Neural progenitor cell (in vitro differentiated cells): ENCODE measurements at regions not wholly inside any gene's neighbourhood (a gene's known extent, or its start where the extent isn't known, plus 50 kb on each side); places are given as distances from the start of the nearest gene placed in this dataset.

ENCODE experiments used
- DNase-seq: peaks from one replicate; pipeline ENCODE4 v3.0.0-alpha.2; 2016; ENCODE audit warnings: low spot score
- H2AFZ ChIP-seq: fragments of 200-600 bp; sonication (generic); replicated peaks from 2 replicates; pipeline ENCODE4 v1.6.1; 2016; ENCODE audit warnings: antibody characterized with exemption
- H3F3A ChIP-seq: fragments of 200-600 bp; sonication (generic); 2 replicates; pipeline ENCODE4 v1.6.1; 2016; ENCODE audit warnings: antibody characterized with exemption, low read depth
- H3K27ac ChIP-seq: fragments of 200-600 bp; sonication (generic); 2 replicates; pipeline ENCODE4 v1.5.1; 2016; ENCODE audit warnings: mild to moderate bottlenecking
- H3K27me3 ChIP-seq: fragments of 200-600 bp; sonication (generic); 2 replicates; pipeline ENCODE4 v1.6.1; 2016; ENCODE audit warnings: mild to moderate bottlenecking, moderate library complexity
- H3K36me3 ChIP-seq: fragments of 200-600 bp; sonication (generic); 2 replicates; pipeline ENCODE4 v1.5.1; 2016
- H3K4me1 ChIP-seq: fragments of 200-600 bp; sonication (generic); 2 replicates; pipeline ENCODE4 v1.6.1; 2016; ENCODE audit warnings: mixed run types
- H3K4me2 ChIP-seq: fragments of 200-600 bp; sonication (generic); 2 replicates; pipeline ENCODE4 v1.6.1; 2016
- H3K4me3 ChIP-seq: fragments of 200-600 bp; sonication (generic); 2 replicates; pipeline ENCODE4 v1.5.1; 2016
- H3K79me2 ChIP-seq: fragments of 200-600 bp; sonication (generic); 2 replicates; pipeline ENCODE4 v1.6.1; 2016; ENCODE audit warnings: low read depth
- H3K9ac ChIP-seq: fragments of 200-600 bp; sonication (generic); 2 replicates; pipeline ENCODE4 v1.6.1; 2016
- H3K9me3 ChIP-seq: fragments of 200-600 bp; sonication (generic); 2 replicates; pipeline ENCODE4 v1.5.1; 2016; ENCODE audit warnings: low read depth
- H4K20me1 ChIP-seq: fragments of 200-600 bp; sonication (generic); 2 replicates; pipeline ENCODE4 v1.6.1; 2016; ENCODE audit warnings: low read depth
- H3K27ac Mint-ChIP-seq: 3 replicates; pipeline ENCODE4 v1.8.0; 2021; ENCODE audit warnings: mixed read lengths
- H3K27me3 Mint-ChIP-seq: 2 replicates; pipeline ENCODE4 v1.8.0; 2022; ENCODE audit warnings: low read depth, mild to moderate bottlenecking, inconsistent platforms, moderate library complexity, mixed read lengths; ENCODE audit not compliant: insufficient read depth
- H3K36me3 Mint-ChIP-seq: 3 replicates; pipeline ENCODE4 v1.8.0; 2021; ENCODE audit warnings: mixed read lengths
- H3K4me1 Mint-ChIP-seq: 3 replicates; pipeline ENCODE4 v1.8.0; 2021; ENCODE audit warnings: mixed read lengths
- H3K4me3 Mint-ChIP-seq: 3 replicates; pipeline ENCODE4 v1.8.0; 2021; ENCODE audit warnings: mild to moderate bottlenecking, moderate library complexity, mixed read lengths
- H3K9me3 Mint-ChIP-seq: 3 replicates; pipeline ENCODE4 v1.8.0; 2020; ENCODE audit warnings: mixed read lengths
- EZH2 ChIP-seq: fragments of 200-600 bp; sonication (generic); IDR thresholded peaks from 2 replicates; pipeline ENCODE4 v1.6.1; 2017; ENCODE audit warnings: antibody characterized with exemption, mild to moderate bottlenecking, moderate library complexity
- EZH2phosphoT487 ChIP-seq: fragments of 200-600 bp; sonication (generic); IDR thresholded peaks from 2 replicates; pipeline ENCODE4 v1.6.1; 2017; ENCODE audit warnings: antibody characterized with exemption
- TF ChIP-seq, protein P1 (sequence below): fragments of 200-600 bp; sonication (generic); IDR thresholded peaks from 2 replicates; pipeline ENCODE4 v1.5.1; 2017; ENCODE audit warnings: antibody characterized with exemption, mild to moderate bottlenecking

DNA sequence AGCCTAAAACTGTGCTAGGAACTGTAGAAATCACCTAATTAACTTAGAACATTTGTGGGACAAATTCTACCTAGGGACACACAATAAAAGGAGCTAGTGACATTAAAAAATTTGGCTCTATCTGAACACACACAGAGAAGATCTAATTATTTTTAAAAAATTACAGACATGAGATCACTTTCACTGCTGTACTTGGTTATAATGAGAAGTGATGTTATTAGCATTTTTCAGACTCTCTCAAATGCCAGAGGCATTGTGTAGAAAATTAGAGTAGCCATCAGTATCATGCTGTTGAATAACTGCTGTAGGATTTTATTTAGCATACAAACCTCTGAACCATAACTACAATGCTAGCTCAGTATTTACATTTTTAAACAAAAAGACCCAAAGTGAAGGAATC is 109.1 kb upstream of the ANK2 start:
- no peaks in the 10 kb centered on the region for H3K27me3 Mint-ChIP-seq
- DNase-seq: no peak
- H2AFZ ChIP-seq: peak overlapping the region; percentile 1
- no peaks in the 10 kb centered on the region for H3K36me3 Mint-ChIP-seq
- H3K9ac ChIP-seq: no peak overlapping the region
- H3K4me1 ChIP-seq: peaks cover 38% of the 10 kb centered on the region
- peaks cover 11% of the 10 kb centered on the region for H3K4me1 Mint-ChIP-seq
- no peak overlapping the region for H3K4me2 ChIP-seq
- peaks cover 3% of the 10 kb centered on the region for H3K9me3 Mint-ChIP-seq
- no peaks in the 10 kb centered on the region for H4K20me1 ChIP-seq
- H3K27ac Mint-ChIP-seq: no peak overlapping the region
- H3K4me3 ChIP-seq: no peak overlapping the region
- H3K4me3 Mint-ChIP-seq: no peak overlapping the region
- H3K79me2 ChIP-seq: no peaks in the 10 kb centered on the region
- no peaks in the 10 kb centered on the region for H3K36me3 ChIP-seq
- H3F3A ChIP-seq: peaks cover 62% of the 10 kb centered on the region
- peak overlapping the region; percentile 81 for H3K27ac ChIP-seq
- no peaks in the 10 kb centered on the region for H3K27me3 ChIP-seq
- no peak for TF ChIP-seq EZH2
- TF ChIP-seq, protein P1, sequence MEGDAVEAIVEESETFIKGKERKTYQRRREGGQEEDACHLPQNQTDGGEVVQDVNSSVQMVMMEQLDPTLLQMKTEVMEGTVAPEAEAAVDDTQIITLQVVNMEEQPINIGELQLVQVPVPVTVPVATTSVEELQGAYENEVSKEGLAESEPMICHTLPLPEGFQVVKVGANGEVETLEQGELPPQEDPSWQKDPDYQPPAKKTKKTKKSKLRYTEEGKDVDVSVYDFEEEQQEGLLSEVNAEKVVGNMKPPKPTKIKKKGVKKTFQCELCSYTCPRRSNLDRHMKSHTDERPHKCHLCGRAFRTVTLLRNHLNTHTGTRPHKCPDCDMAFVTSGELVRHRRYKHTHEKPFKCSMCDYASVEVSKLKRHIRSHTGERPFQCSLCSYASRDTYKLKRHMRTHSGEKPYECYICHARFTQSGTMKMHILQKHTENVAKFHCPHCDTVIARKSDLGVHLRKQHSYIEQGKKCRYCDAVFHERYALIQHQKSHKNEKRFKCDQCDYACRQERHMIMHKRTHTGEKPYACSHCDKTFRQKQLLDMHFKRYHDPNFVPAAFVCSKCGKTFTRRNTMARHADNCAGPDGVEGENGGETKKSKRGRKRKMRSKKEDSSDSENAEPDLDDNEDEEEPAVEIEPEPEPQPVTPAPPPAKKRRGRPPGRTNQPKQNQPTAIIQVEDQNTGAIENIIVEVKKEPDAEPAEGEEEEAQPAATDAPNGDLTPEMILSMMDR: no peak
- no peak for TF ChIP-seq EZH2phosphoT487
- no peaks in the 10 kb centered on the region for H3K9me3 ChIP-seq

DNA sequence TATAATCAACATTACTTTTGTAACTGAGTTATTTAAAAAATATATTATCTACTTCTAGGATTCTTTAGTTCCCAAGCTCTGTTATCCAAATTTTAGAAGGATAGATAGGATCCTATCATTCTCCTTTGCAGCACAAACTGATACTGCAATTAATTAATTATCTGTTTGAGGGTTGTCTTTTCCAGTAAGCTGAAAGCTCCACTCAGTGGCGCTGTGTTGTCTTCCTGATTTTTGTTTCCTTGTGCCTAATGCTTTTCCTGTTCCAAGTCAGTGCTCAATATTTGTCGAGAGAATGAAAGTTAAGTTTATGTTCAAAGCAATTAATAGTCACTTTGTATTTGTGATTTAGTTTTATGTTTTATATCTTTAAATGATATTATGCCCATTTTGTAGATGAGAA is 107.4 kb upstream of the ANK2 start:
- no peaks in the 10 kb centered on the region for H3K36me3 ChIP-seq

DNA sequence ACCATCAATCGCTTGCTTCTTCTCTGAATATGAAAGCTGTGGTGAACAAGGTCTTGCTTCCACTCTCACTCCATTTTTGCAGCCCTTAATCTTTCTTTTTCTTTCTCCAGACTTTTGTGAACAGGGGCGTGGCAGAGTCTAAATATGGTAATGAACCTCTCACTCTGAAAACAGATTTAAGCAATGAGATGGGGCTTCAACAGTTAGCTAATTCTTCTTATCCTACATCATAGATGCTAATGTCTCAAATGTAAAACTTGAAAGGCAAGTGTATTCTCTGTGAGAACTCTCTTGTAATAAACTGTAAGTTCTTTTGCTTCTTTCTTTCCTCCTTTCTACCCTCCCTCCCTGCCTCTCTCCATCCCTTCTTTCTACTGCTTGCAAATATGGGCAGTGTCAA is 106.5 kb upstream of the ANK2 start:
- Histone ChIP-seq H3K27me3 (no peaks in the 10 kb centered on the region), H3K9me3 (no peaks in the 10 kb centered on the region), H3F3A (peaks cover 58% of the 10 kb centered on the region), H3K36me3 (no peaks in the 10 kb centered on the region), H3K4me1 (peaks cover 38% of the 10 kb centered on the region), H2AFZ (no peak overlapping the region), H3K27ac (peak overlapping the region; percentile 53), H3K9ac (no peak overlapping the region), H3K79me2 (no peaks in the 10 kb centered on the region), H3K4me3 (no peak overlapping the region), H3K4me2 (no peak overlapping the region), H4K20me1 (no peaks in the 10 kb centered on the region)
- no peak overlapping the region for H3K4me3 Mint-ChIP-seq
- no peaks in the 10 kb centered on the region for H3K27me3 Mint-ChIP-seq
- TF ChIP-seq EZH2: no peak
- TF ChIP-seq, protein P1: no peak
- TF ChIP-seq EZH2phosphoT487: no peak
- peaks cover 3% of the 10 kb centered on the region for H3K9me3 Mint-ChIP-seq
- H3K4me1 Mint-ChIP-seq: peaks cover 11% of the 10 kb centered on the region
- H3K27ac Mint-ChIP-seq: no peak overlapping the region
- no peaks in the 10 kb centered on the region for H3K36me3 Mint-ChIP-seq
- DNase-seq: no peak

More for the DNA sequence above, 107.4 kb upstream of the ANK2 start:
- H3K36me3 Mint-ChIP-seq: no peaks in the 10 kb centered on the region
- H3K79me2 ChIP-seq: no peaks in the 10 kb centered on the region
- H4K20me1 ChIP-seq: no peaks in the 10 kb centered on the region
- peaks cover 61% of the 10 kb centered on the region for H3F3A ChIP-seq
- TF ChIP-seq EZH2phosphoT487 (no peak), EZH2 (no peak)
- TF ChIP-seq, protein P1: peak; percentile 45
- no peak overlapping the region for H2AFZ ChIP-seq
- H3K4me1 Mint-ChIP-seq: peaks cover 11% of the 10 kb centered on the region
- peaks cover 3% of the 10 kb centered on the region for H3K9me3 Mint-ChIP-seq
- H3K4me1 ChIP-seq: peaks cover 42% of the 10 kb centered on the region
- no peak overlapping the region for H3K4me2 ChIP-seq
- H3K27ac ChIP-seq: peak overlapping the region; percentile 7
- H3K4me3 Mint-ChIP-seq: no peak overlapping the region
- H3K9ac ChIP-seq: no peak overlapping the region
- H3K27ac Mint-ChIP-seq: no peak overlapping the region
- H3K27me3 Mint-ChIP-seq: no peaks in the 10 kb centered on the region
- H3K27me3 ChIP-seq: no peaks in the 10 kb centered on the region
- DNase-seq: no peak
- no peaks in the 10 kb centered on the region for H3K9me3 ChIP-seq
- no peak overlapping the region for H3K4me3 ChIP-seq
